HUES48 (cell line): ENCODE measurements at regions not wholly inside any gene's neighbourhood (a gene's known extent, or its start where the extent isn't known, plus 50 kb on each side); places are given as distances from the start of the nearest gene placed in this dataset.

Source experiments
- H3K27ac ChIP-seq: one replicate; pipeline ENCODE4 v1.7.0; 2013; ENCODE audit warnings: low read depth, low read length, inconsistent platforms
- H3K27me3 ChIP-seq: 2 replicates; pipeline ENCODE4 v1.6.1; 2013; ENCODE audit warnings: mild to moderate bottlenecking, low read length; ENCODE audit not compliant: control insufficient read depth, insufficient read depth
- H3K36me3 ChIP-seq: 2 replicates; pipeline ENCODE4 v1.6.1; 2013; ENCODE audit warnings: low read length; ENCODE audit not compliant: control insufficient read depth, insufficient read depth
- H3K4me1 ChIP-seq: 2 replicates; pipeline ENCODE4 v1.6.1; 2013; ENCODE audit warnings: mild to moderate bottlenecking, low read length; ENCODE audit not compliant: control insufficient read depth, insufficient read depth
- H3K4me3 ChIP-seq: 2 replicates; pipeline ENCODE4 v1.5.1; 2013; ENCODE audit warnings: mild to moderate bottlenecking, low read depth, low read length
- H3K9ac ChIP-seq: 2 replicates; pipeline ENCODE4 v1.6.1; 2013; ENCODE audit warnings: mild to moderate bottlenecking, low read depth, low read length, moderate library complexity
- H3K9me3 ChIP-seq: 2 replicates; pipeline ENCODE4 v1.6.1; 2013; ENCODE audit warnings: low read length; ENCODE audit not compliant: control insufficient read depth, insufficient read depth

DNA sequence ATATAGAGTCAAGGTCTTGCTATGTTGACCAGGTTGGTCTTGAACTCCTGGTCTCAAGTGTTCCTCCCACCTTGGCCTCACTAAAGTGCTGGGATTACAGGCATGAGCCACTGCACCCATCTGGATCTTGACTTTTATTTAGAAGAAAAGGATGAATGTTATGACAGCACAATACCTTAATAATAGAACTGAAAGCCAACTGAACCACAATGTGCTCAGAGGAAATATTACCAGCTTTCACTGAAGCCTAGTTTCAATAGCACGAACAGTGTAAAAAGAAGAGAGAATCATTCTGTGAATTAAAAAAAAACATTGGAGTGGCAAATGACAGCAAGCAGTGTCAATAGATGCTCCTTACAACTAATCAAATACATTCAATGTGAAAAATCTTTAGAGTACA is 239.2 kb upstream of the RMST start:
- Histone ChIP-seq H3K27ac (no peak overlapping the region), H3K9ac (no peak overlapping the region), H3K9me3 (0 out of 2 replicates have a peak, but pooled peaks cover 2% of the 10 kb centered on the region), H3K4me3 (no peak overlapping the region), H3K4me1 (no peaks in the 10 kb centered on the region), H3K36me3 (no peaks in the 10 kb centered on the region), H3K27me3 (no peaks in the 10 kb centered on the region)

GRCh38 chr12:97229004-97229403 is 233.6 kb upstream of the RMST start:
- peaks cover 3% of the 10 kb centered on the region; the same call in 1 of the 2 replicates for H3K9me3 ChIP-seq
- no peaks in the 10 kb centered on the region for H3K36me3 ChIP-seq
- H3K27ac ChIP-seq = no peak overlapping the region
- no peaks in the 10 kb centered on the region for H3K4me1 ChIP-seq
- H3K27me3 ChIP-seq = no peaks in the 10 kb centered on the region
- no peak overlapping the region for H3K4me3 ChIP-seq
- H3K9ac ChIP-seq = no peak overlapping the region

GRCh38 chr12:97235102-97235501 is 227.5 kb upstream of the RMST start:
- Histone ChIP-seq H3K4me1 (peaks cover 8% of the 10 kb centered on the region), H3K36me3 (no peaks in the 10 kb centered on the region), H3K9ac (no peak overlapping the region), H3K27ac (peak overlapping the region; percentile 56), H3K27me3 (no peaks in the 10 kb centered on the region), H3K4me3 (no peak overlapping the region), H3K9me3 (peaks cover 9% of the 10 kb centered on the region; the same call in 1 of the 2 replicates)

DNA sequence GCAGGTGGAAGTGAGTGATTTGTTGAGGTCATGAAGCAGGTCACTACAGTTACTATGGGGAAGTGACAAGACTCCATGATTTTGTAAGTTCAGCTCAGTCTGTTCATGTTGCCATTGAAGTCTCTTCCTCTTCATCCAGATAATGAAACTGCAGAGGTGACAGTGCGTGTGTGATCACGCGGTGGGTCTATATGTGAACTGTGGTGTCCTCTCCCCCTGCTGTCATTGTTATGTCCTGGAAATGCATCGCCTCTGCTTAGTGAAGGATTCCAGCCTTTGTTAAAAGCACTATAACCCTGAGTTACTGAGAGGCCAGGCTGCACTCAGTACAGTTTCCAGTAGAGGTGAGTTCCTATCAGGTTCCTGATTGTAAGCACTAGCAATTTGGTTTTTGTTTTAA is 216.2 kb upstream of the RMST start:
- Histone ChIP-seq H3K36me3 (no peaks in the 10 kb centered on the region), H3K27ac (no peak overlapping the region), H3K4me1 (peaks cover 10% of the 10 kb centered on the region; the same call in 1 of the 2 replicates), H3K27me3 (no peaks in the 10 kb centered on the region), H3K4me3 (no peak overlapping the region), H3K9ac (no peak overlapping the region), H3K9me3 (no peaks in the 10 kb centered on the region)

GRCh38 chr12:97250483-97250882 is 212.1 kb upstream of the RMST start:
- no peak overlapping the region for H3K27ac ChIP-seq
- H3K27me3 ChIP-seq = no peaks in the 10 kb centered on the region
- no peaks in the 10 kb centered on the region for H3K36me3 ChIP-seq
- no peak overlapping the region for H3K9ac ChIP-seq
- no peaks in the 10 kb centered on the region for H3K9me3 ChIP-seq
- H3K4me1 ChIP-seq = peaks cover 26% of the 10 kb centered on the region
- no peak overlapping the region for H3K4me3 ChIP-seq

- H3K9ac ChIP-seq = no peak overlapping the region
- no peaks in the 10 kb centered on the region for H3K27me3 ChIP-seq
- no peak overlapping the region for H3K4me3 ChIP-seq
- no peaks in the 10 kb centered on the region for H3K9me3 ChIP-seq
- H3K36me3 ChIP-seq = no peaks in the 10 kb centered on the region
- H3K4me1 ChIP-seq = peaks cover 18% of the 10 kb centered on the region
- H3K27ac ChIP-seq = no peak overlapping the region
These were observed 204.9 kb upstream of the RMST start for GRCh38 chr12:97257726-97258125.

- Histone ChIP-seq H3K36me3 (no peaks in the 10 kb centered on the region), H3K9ac (no peak overlapping the region), H3K27me3 (no peaks in the 10 kb centered on the region), H3K4me3 (no peak overlapping the region), H3K27ac (no peak overlapping the region), H3K4me1 (peaks cover 10% of the 10 kb centered on the region), H3K9me3 (no peaks in the 10 kb centered on the region)
These were observed 203.5 kb upstream of the RMST start for GRCh38 chr12:97259098-97259497.

DNA sequence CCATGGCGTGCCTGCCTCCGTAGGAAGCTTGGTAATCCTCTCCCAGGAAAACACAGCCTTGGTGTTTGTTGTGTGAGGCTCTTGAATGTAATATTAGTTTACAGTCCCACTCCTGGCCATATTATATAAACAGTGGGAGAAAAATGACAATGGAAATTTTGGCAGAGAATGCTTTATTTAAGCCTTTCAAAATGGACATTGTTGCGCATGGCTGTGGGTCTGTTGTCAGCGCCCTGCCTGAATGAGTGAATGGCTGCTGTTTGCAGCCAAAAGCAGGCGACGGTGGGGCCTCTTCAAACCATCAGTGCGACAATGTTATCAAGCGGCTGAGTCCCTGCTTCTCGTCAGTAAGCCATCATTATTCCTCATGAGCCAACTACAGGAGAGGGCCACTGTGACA is 201.8 kb upstream of the RMST start:
- H3K36me3 ChIP-seq = no peaks in the 10 kb centered on the region
- no peak overlapping the region for H3K9ac ChIP-seq
- H3K9me3 ChIP-seq = no peaks in the 10 kb centered on the region
- peaks cover 1% of the 10 kb centered on the region; the same call in 1 of the 2 replicates for H3K4me1 ChIP-seq
- no peaks in the 10 kb centered on the region for H3K27me3 ChIP-seq
- no peak overlapping the region for H3K4me3 ChIP-seq
- H3K27ac ChIP-seq = no peak overlapping the region

DNA sequence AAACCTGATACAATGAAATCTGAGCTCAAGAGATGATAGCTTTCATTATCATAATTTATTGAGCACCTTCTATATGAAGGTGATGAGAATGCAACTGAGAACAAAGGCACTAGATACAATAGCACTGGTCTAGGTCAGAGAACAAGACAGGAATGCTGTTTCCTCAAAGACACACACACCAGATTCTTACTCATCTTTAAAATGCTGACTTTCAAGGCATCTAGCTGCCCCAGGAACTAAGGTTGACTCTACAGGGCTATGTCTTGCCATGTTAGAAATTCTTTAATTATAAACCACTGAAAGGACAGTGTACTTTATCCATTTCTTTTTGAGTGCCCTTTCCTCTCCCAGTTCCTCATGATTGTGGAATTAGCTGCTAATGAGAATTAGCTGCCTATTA is 195.4 kb upstream of the RMST start:
- Histone ChIP-seq H3K9me3 (peaks cover 4% of the 10 kb centered on the region; the same call in 1 of the 2 replicates), H3K36me3 (no peaks in the 10 kb centered on the region), H3K27me3 (no peaks in the 10 kb centered on the region), H3K4me3 (no peak overlapping the region), H3K9ac (no peak overlapping the region), H3K27ac (no peak overlapping the region), H3K4me1 (peaks cover 13% of the 10 kb centered on the region; the same call in 1 of the 2 replicates)

DNA sequence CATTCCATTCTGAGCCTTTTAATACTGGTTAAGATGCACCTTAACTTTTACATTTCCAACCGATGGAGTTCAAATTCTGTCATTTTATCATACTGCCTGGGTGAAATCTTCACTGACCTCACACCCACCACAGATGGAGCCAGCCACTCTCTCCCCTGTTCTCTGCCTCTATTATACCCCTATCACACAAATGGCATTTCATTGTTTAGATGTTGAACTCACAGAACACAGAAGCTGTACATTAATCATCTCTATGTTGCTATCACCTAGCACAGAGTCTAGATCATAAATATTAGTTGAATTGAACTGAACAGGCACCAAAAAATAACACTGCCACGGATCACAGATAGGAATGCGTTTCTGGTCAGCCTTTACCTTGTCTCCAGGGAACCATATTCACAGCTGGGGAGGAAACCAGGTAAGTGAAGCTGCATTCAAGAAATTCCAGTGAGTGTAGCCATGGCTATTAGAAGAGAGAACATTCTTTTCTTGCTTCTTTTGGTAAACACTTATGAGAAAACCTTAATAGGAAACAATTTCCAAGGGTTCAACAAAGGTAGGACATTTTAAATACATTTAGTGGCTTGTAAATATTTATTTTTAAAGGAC is 194.9 kb upstream of the RMST start:
- Histone ChIP-seq H3K4me3 (no peak overlapping the region), H3K27me3 (no peaks in the 10 kb centered on the region), H3K4me1 (peaks cover 13% of the 10 kb centered on the region; the same call in 1 of the 2 replicates), H3K9ac (no peak overlapping the region), H3K27ac (no peak overlapping the region), H3K9me3 (peaks cover 9% of the 10 kb centered on the region; the same call in 1 of the 2 replicates), H3K36me3 (no peaks in the 10 kb centered on the region)

GRCh38 chr12:97272471-97272870 is 190.1 kb upstream of the RMST start:
- Histone ChIP-seq H3K27ac (no peak overlapping the region), H3K9me3 (peaks cover 10% of the 10 kb centered on the region; the same call in 1 of the 2 replicates), H3K27me3 (no peaks in the 10 kb centered on the region), H3K36me3 (no peaks in the 10 kb centered on the region), H3K4me1 (peaks cover 32% of the 10 kb centered on the region), H3K4me3 (no peak overlapping the region), H3K9ac (no peak overlapping the region)
